CD1c-positive myeloid dendritic cell (primary cell): ENCODE measurements at regions not wholly inside any gene's neighbourhood (a gene's known extent, or its start where the extent isn't known, plus 50 kb on each side); places are given as distances from the start of the nearest gene placed in this dataset.

ENCODE experiments used
- DNase-seq: peaks from one replicate; pipeline ENCODE4 v3.0.0-alpha.2; 2016; ENCODE audit errors: extremely low spot score

DNA sequence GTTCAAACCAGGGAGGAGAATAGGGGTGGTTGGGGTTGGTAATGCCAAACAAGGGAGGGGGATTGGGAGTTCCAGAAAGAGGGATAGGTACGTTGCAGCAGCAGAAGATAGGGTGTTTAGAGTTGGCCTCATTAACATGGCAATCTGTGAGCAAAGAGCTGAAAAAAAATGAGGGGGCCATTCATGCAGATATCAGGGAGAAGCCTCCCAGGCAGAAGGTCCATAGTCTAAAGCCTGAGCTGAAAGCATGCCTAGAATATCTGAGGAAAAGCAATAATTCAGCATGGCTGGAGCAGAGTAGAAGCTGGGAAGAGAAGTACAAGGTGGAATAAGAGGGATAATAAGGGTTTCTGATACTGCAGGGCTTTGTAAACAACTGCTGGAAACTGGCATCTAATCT is 550.9 kb upstream of the LCORL start:
- DNase-seq: no peak

DNA sequence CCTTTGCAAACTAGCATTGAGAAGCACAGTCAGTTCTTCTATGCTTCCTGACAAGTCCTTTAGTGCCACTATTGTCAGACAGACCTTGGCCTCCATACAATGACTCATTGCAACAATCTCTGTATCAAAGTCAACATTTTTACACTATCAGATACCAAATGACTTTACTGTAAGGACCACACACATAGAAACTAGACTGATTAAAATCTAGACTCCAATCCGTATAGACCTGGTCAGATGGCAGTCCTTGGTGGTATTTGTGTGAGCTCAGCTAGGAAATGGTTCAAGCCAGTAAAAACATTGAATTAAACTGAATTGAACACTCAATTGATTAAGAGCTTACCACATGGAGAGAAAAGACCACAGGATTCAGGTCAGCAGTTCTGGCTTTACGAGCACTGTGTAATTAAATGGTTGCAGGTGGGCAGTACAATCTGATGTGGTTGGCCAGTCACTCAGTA is 549.8 kb upstream of the LCORL start:
- DNase-seq: no peak

DNA sequence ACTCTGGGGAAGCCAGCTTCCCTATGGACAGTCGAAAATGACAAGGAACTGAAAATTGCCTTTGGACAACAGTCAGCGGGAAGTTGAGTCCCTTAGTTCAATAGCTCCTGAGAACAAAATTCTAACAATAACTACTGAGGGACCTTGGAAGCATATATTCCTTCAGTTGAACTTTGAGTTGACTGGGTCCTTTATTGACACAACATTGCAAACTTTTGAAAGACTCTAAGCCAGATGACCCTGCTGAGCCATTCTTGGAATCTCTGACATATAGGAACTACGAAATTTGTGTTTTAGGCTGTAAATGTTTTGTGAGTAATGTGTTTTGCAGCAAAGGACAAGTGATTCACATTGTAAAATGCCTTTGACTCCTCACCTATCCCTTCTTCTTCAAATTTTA is 548.8 kb upstream of the LCORL start:
- DNase-seq: no peak

DNA sequence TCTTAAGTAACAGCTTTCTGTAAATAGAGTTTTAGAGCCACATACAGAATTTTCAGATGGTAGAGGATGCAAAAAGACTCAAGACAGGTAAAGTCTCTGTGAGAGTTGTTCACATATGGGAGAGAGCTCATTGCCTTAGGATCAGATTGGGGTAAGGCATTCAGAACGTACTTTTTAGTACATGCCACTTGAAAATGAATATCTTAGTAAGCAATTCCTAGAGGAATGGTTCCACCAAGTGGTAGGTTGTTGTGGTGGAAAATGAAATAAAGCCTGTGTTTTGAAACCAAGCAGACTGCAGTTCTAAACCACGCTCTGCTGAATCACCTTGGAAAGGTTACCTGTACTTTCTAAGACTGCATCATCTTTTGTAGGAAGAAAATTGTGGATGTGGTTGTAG is 547.0 kb upstream of the LCORL start:
- no peak for DNase-seq

DNA sequence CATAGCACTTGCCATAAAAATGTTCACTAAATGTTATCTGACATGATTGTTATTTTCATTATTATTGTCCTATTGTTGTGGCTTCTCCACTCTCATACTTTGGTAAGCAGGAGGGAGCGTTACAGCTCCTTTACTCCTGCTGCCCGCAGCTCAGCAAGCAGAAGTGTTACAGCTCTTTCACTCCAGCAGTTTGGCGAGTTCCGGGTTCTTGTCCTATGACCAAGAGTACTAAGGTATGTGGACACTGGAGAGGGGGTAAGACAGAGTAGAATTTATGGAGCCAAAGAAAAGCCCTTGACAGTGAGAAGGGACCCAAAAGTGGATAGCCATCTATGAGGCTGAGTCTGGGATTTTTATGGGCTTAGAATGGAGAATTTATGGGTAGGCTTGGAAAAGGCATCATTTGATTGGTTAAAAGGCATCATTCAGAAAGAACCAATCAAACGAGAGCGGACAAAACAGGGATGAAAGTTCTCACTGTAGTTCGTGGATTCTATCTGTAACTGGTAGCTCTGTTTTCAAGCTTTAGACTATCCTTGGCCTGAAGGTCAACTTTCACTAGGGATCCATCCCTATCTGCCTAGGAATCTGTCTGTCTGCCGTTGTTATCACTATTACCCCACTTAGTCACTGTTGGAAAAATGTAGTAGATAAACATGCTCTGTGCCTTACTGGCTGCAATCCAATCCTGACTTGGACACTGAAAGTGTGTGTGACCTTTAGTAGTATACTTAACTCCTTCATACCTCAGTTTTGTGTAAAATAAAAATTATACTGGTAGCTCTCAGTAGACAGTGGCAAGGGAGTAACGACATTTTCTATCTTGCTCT is 545.6 kb upstream of the LCORL start:
- no peak for DNase-seq

DNA sequence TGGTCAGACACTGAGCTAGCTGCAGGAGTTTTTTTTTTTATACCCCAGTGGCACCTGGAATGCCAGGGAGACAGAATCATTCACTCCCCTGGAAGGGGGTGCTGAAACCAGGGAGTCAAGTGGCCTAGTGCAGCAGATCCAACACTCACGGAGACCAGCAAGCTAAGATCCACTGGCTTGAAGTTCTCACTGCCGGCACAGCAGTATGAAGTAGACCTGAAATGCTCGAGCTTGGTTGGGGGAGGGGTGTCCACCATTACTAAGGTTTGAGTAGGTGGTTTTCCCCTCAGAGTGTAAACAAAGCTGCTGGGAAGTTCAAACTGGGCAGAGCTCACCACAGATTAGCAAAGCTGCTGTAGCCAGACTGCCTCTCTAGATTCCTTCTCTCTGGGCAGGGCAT is 537.9 kb upstream of the LCORL start:
- no peak for DNase-seq

DNA sequence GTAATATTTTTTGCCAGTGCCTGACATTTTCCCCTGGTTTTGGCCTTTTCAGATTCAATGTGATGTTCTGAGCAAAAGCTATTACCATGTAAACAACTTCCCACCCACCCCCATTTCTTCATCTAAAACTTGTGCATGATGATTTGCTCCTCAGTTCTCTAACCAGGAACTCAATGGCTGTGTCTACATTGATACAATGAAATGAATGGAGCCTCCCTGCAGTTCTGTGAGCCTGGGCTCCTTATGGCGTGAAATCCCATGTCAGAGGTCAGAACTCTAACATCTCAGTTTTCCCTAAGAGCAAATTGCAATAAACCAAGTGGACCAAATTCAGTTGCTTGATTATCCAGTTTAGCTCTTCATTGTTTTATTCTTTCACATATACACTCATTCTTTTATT is 534.8 kb upstream of the LCORL start:
- no peak for DNase-seq

DNA sequence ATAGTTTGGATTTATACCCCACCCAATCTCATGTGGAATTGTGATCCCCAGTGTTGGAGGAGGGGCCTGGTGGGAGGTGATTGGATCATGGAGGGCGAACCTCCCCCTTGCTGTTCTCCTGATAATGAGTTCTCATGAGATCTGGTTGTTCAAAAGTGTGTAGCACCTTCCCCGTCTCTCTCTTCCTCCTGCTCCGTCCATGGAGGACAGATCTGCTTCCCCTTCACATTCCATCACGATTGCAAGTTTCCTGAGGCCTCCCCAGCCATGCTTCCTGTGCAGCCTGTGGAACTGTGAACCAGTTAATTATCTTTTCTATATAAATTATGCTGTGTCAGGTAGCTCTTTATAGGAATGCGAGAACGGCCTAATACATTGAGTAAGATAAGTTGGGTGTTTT is 518.8 kb upstream of the LCORL start:
- no peak for DNase-seq

DNA sequence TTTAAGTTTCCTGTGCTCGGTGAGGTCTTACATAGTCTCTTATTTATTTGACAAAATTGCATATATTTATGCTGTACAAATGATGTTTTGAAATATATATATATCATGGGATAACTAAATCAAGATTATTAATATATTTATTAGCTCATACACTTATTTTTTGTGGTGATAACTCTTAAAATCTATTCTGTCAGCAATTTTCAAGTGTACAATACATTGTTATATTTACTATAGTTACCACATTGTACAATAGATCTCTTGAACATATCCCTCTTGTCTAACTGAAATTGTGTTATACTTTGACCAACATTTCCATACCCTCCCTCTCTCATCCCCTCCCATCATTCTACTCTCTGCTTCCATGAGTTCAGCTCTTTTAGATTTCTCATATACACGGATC is 516.6 kb upstream of the LCORL start:
- DNase-seq: no peak

DNA sequence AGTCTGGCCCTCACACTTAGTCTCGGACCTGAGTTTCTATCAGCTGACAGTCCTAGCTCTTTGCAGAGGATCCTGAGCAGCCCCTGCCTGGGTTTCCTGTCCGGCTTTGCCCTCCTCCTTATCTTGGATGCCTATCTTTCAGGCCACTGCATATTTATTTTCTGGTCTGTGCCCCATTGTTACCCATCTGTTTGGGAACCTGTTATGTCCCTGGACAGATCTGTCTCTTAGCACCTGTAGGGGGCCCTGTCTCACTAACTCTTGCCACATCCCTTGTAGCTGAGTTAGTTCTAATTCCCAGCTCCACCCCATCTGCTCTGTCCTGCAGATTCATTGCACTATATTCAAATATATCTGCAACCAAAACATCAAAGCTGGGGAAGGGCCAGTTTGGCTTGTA is 514.9 kb upstream of the LCORL start:
- no peak for DNase-seq

DNA sequence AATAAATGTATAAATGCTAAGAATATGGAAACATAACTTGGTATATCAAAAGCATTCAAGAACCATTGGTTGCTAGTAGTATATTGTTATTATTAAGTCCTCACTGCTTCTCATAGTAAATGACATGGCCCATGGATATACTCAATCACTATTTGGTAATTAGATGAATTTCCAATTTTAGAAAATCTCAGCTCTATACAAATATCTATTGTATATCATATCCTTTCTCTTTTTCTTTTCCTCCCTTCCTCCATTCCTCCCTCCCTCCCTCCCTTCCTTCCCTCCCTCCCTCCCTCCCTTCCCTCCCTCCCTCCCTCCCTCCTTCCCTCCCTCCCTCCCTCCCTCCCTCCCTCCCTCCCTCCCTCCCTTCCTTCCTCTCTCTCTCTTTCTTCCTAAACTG is 514.4 kb upstream of the LCORL start:
- no peak for DNase-seq

DNA sequence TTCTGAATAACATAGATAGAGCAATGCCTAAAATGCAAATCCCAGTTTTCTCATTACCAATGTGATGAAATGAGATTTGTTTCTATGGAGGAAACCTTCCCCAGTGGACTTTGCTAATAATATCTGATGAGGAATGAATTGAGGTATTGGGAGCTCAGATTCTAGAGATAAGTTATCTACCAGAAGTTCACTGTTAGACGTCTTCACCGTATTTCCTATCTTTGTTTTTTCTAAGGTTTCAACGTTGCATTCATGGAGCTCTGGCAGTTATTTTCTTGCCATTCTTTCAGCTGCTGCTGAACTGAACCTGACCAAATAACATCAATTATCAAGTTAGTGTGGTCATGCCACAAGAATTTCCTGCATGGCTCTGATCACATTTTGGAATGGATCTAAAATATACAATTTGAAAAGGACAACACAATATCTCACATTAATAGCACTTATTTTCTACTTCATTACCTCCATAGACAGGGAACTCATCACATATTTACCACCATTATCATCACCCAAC is 511.8 kb upstream of the LCORL start:
- DNase-seq: no peak

DNA sequence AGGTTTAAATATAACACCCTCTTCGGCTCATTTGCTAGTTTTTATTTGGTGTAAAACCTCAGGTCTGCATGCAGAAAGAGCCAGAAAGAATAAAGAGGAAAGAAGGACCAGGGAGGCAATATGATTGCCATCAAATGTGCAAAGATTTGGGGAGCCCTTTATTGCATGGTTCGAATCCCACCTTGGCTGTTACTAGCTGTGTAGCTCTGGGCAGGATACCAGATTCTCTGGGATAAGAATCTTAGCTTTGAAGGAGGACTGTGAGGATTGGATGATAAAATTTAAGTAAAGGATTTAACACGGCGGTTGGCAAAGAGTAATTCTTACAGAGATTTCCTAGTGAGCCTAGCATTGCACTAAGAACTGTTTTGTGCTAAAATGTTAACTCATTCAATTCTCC is 510.2 kb upstream of the LCORL start:
- no peak for DNase-seq

DNA sequence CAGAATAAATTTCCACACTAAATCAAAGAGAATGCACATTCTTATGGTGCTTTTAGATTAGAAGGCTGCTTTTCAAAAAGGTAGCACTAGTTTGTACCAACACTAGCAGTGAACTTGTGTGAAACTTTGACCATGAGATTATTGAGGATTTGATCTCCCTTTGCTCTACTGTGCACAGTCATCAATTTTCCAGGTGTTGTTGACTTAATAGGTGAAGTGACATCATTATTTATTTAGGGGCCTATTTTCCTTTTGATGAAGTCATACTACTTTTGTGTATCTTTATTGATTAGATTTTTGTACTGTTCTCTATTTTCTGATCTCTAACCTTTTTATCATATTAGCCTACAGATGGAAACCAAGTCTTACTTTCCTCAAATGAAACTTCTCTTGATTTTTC is 507.9 kb upstream of the LCORL start:
- DNase-seq: no peak

DNA sequence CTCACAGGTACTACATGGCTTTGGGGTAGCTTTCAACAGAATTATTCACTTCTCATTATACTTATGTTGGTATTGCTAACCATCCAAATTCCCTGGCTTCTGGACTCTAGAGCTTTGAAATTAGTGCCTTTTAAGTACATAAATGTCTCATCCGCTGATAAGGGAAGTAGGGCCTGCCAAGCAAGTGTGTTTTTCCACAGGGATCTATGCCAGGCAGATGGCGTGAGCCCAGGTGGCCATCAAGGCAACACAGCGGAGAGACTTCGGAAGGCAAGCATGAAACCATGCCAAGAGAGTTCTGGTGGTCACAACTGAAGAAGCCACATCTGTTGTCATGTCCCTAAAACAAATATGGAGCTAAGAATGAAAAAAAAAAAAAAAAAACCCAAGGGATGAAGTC is 503.1 kb upstream of the LCORL start:
- no peak for DNase-seq

DNA sequence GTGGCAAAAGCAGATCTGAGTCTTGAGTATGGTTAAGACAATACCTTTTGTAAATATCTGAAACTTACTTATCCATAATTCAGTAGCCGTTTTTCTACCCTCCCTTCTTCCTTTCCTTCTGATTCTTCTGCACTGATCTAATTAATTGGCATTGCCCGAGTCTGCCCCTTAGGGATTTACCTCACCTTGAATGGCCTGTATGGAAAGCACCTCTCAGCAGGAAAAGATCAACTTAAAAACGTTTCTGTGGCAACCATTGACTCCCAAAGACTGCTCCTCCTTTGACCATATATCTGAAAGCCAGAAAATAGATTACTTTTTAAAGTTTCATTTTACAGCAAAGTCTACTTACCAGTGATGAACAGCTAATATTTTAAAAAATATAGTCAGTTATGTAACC is 496.5 kb upstream of the LCORL start:
- DNase-seq: no peak

DNA sequence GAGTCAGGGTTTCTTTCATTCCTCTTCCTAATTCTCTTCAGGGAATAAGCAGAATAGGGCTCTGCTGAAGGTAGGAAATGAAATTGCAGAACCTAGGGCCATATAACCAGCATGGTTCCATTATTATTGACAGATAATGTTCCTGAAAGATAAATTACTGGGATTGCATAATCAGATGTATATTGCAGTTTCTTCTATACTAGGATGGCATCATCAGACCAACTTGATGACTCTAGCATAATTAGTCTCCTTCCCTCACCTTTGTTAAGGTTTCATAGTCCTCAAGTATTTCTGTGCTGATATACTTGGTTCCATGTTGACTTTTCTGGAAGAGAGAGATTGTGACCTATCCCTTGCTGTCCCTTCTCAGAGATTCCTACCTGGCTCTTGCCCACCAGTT is 492.3 kb upstream of the LCORL start:
- no peak for DNase-seq

DNA sequence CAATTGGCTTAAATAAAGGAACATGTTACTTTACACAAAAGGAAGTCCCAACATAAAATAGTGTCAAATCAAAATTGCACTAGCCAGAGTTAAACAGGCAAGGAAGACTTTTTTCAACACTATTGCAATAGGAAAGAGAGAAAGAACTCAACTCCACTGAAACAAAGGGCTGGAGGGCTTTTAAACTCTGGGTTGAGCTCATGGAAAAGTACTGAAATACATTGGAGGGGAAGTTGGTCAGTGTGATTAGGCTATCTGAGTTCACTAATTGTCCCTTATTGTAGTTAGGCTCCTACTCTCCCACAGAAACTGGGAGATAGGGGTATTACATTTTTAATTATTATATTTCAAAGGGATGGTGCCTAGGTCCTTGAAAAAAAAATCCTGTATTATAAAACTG is 491.2 kb upstream of the LCORL start:
- DNase-seq: no peak

DNA sequence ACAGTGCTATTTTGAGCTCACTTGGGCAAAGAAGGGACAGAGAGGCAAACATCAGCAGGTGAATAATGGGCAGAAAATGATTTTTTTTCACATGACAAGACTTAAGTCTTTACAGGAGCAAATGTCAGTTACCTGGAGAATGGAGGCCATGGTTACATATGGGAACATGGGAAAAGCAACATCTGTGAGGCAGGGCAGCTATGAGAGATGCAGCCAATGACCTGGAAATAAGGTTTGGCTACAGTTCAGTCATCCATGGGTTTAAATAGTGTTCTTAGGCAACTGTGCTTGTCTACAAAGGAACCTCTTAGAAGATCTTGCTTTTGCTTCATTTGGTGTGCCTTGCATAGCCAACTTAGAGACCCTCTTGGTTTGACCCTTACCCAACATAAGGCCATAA is 490.2 kb upstream of the LCORL start:
- no peak for DNase-seq

DNA sequence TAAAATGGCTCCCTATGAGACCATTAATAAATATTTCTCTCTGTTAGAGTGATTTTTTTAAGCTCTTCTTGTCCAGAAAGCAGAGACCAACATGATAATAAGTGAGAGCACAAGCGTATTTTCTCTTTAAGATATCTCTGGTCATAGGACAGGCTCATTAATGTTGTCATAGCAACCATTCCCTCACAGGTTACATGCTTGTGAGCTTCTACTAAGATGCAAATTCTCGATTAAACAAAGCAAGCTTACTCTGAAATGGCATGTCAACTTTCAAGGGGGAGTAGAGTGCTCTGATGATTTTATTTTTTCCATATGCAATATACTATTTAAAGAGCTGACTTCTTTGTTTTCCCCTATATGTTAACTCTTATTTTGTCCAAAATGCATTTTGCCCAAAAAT is 487.2 kb upstream of the LCORL start:
- no peak for DNase-seq

DNA sequence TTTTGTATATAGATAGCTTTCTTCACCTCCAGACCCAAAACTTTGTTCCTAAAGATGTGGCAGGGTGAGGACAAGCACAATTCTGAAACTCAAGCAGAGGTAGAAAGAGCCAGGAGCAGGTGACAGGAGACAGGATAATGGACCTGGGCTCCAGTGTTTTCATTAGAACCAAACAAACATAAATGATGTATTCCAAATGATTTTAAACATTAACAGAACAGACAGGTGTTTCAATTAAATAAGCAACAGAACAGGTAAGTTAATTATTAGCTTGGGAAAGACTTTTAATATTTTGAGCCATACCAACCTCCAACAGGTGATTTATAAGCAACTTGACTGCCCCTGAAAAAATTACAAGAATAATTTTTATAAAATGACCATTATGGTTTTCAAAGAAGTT is 459.4 kb upstream of the LCORL start:
- no peak for DNase-seq

DNA sequence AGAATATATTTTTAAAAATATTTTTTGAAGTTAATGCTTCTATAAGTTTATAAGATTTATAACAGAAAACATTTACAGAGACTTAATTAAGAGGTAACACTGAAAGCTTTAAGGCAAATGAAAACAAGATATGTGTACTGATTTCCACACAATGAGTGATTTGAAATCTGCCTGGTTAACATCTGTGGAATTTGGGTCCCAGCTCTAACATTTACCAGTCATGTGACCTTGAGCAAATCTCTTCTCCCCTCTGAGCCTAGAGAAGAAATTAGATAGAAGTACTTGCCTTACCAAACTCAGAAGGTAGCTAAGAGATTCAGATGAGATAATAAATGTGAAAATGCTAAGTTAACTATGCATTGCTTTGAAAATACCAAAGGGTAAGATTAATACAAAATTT is 458.8 kb upstream of the LCORL start:
- DNase-seq: no peak

DNA sequence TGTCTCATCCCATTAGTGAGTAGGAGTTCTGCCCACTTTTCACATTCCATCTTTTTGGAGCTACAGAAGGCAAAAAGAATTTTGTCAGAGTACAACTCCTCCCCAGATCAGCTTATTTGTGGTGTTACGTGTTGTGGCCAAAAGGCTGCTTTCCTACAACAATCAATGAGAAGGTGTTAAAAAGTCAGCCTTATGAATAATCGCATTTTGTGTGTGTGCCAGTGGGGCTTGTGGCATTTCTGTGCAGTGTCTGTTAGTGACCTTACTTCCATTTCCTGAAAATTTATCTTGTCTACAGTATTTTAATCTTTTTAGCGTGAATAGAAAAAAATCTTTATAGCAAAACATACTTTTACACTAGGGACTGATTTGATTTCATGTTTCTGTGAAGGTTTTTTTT is 458.3 kb upstream of the LCORL start:
- no peak for DNase-seq

DNA sequence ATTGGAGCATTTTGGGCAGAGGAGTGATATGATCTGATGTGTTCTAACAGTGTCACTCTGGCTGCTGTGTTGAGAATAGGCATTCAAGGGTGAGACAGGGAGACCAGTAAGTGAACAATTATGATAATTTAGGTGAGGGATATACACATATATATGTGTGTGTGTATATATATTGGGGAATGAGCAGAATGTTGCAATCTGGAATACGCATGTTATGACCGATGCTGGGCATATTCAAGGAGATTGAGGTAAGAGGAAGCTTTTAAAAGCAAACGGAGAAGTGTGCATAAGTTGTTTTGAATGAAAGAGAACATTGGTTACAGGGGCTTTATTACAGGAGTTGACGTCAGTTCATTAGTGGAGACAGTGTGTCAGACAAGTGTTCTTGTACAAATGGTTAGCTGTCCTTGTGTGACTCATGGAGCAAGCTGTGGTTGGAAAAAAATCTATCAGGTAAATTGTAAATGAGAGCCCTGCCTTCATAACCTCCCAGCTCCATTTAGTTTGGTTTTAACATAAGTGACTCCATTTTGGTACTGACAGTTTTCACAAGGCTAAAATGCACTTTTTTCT is 442.5 kb upstream of the LCORL start:
- no peak for DNase-seq
